HepG2 (cell line): ENCODE measurements at regions not wholly inside any gene's neighbourhood (a gene's known extent, or its start where the extent isn't known, plus 50 kb on each side); places are given as distances from the start of the nearest gene placed in this dataset.

ENCODE experiments used
- ATAC-seq: fragments of 200-7000 bp; cut with Tn5 transposase; 3 replicates; pipeline ENCODE4 v1.9.1; 2020; ENCODE audit warnings: mild to moderate bottlenecking, moderate library complexity
- BruUV-seq: library from RNA; stranded (reverse); fragments of 400-500 nt; replicated peaks from 2 replicates; lab custom pipeline; 2021; lab: Mats Ljungman, UMichigan
- CTCF ChIA-PET: fragments of 300-600 bp; formaldehyde crosslinking; extraction: SDS; loops from one replicate; lab custom pipeline; 2021; ENCODE audit warnings: low total read pairs, inconsistent platforms, low intra/inter-chr PET ratio; lab: Yijun Ruan, JAX
- POLR2A ChIA-PET: fragments of 350-600 bp; sonication (Branson Sonifier 250); formaldehyde crosslinking; loops from one replicate; lab custom pipeline; 2020; ENCODE audit warnings: antibody characterized with exemption, inconsistent platforms; lab: Yijun Ruan, JAX
- DNase-seq: peaks from one replicate; pipeline ENCODE4 v3.0.0-alpha.2; 2015; ENCODE audit warnings: low spot score
- FAIRE-seq: peaks from 3 replicates; lab custom pipeline; 2011; peaks lifted over from hg19 to GRCh38; lab: Jason Lieb, UNC
- H2AFZ ChIP-seq: one replicate; pipeline ENCODE4 v1.6.1; 2011; ENCODE audit warnings: low read length, inconsistent platforms
- H3K27ac ChIP-seq: fragments of 300-600 bp; 3 replicates; pipeline ENCODE4 v1.8.0; 2011; ENCODE audit warnings: mixed run types, mild to moderate bottlenecking, mixed read lengths, low read length, inconsistent platforms; ENCODE audit not compliant: insufficient read depth; ENCODE audit errors: extremely low read length
- H3K27me3 ChIP-seq, 2 experiments: fragments of 200-600 bp in 1 of 2; 2 replicates in 1 of 2; 3 replicates in 1 of 2; pipeline versions ENCODE4 v1.6.0 to v1.8.0; 2011; ENCODE audit warnings: low read length in 2 of 2, mild to moderate bottlenecking in 2 of 2, moderate library complexity in 2 of 2, inconsistent platforms in 1 of 2; ENCODE audit not compliant: insufficient read depth in 2 of 2, control insufficient read depth in 1 of 2
- H3K36me3 ChIP-seq, 2 experiments: fragments of 200-600 bp in 1 of 2; replicated peaks in 1 of 2; 2 replicates in 1 of 2; 3 replicates in 1 of 2; pipeline versions ENCODE4 v1.5.1 to v1.8.0; 2011; ENCODE audit warnings: low read length in 2 of 2, inconsistent platforms in 1 of 2; ENCODE audit not compliant: insufficient read depth in 2 of 2, control insufficient read depth in 1 of 2
- H3K4me1 ChIP-seq: 2 replicates; pipeline ENCODE4 v1.5.1; 2012; ENCODE audit warnings: low read length, inconsistent platforms; ENCODE audit not compliant: insufficient read depth
- H3K4me2 ChIP-seq: 2 replicates; pipeline ENCODE4 v1.6.0; 2011; ENCODE audit warnings: low read depth, low read length, inconsistent platforms
- H3K4me3 ChIP-seq, 3 experiments: fragments of 200-600 bp in 1 of 3; sonication (generic), shearing (Covaris generic) in 1 of 3; replicated peaks in 1 of 3; 2 replicates each; pipeline ENCODE4 v1.5.1; 2011 to 2016; ENCODE audit warnings: low read length in 3 of 3, inconsistent platforms in 2 of 3, low read depth in 2 of 3, mild to moderate bottlenecking in 2 of 3, control low read depth in 1 of 3, mixed read lengths in 1 of 3; ENCODE audit not compliant: insufficient read depth in 1 of 3
- H3K79me2 ChIP-seq: one replicate; pipeline ENCODE4 v1.6.1; 2011; ENCODE audit warnings: low read length, inconsistent platforms; ENCODE audit not compliant: insufficient read depth
- H3K9ac ChIP-seq: 2 replicates; pipeline ENCODE4 v1.6.0; 2011; ENCODE audit warnings: mild to moderate bottlenecking, low read depth, low read length, inconsistent platforms; ENCODE audit not compliant: insufficient read depth
- H3K9me3 ChIP-seq: 2 replicates; pipeline ENCODE4 v1.5.1; 2012; ENCODE audit warnings: mild to moderate bottlenecking, low read length
- H4K20me1 ChIP-seq: 2 replicates; pipeline ENCODE4 v1.6.0; 2011; ENCODE audit warnings: inconsistent platforms, mild to moderate bottlenecking, low read length, moderate library complexity; ENCODE audit not compliant: insufficient read depth
- AGO1 ChIP-seq: fragments of 200-400 bp; formaldehyde crosslinking; IDR thresholded peaks from 2 replicates; pipeline ENCODE4 v1.6.1; 2017; ENCODE audit warnings: mild to moderate bottlenecking, low read depth, low read length, moderate library complexity; ENCODE audit not compliant: poor library complexity, severe bottlenecking
- FOXK1 ChIP-seq: sonication (generic); formaldehyde crosslinking; IDR thresholded peaks from 2 replicates; pipeline ENCODE4 v1.4.0; 2020; ENCODE audit warnings: low read depth, missing genetic modification reagents, borderline replicate concordance
- HNRNPLL ChIP-seq: fragments of 200-400 bp; formaldehyde crosslinking; IDR thresholded peaks from 2 replicates; pipeline ENCODE4 v1.6.1; 2017; ENCODE audit warnings: mild to moderate bottlenecking, low read depth, low read length; ENCODE audit not compliant: poor library complexity, severe bottlenecking
- IKZF1 ChIP-seq: fragments of 450-650 bp; IDR thresholded peaks from 2 replicates; pipeline ENCODE4 v1.7.1; 2016
- SMAD9 ChIP-seq: sonication (generic); formaldehyde crosslinking; IDR thresholded peaks from 2 replicates; pipeline ENCODE4 v1.5.1; 2020; ENCODE audit warnings: mild to moderate bottlenecking, missing genetic modification reagents
- YEATS2 ChIP-seq: sonication (generic); formaldehyde crosslinking; IDR thresholded peaks from 2 replicates; pipeline ENCODE4 v1.4.0; 2020; ENCODE audit warnings: missing genetic modification reagents, borderline replicate concordance
- ZFP36L1 ChIP-seq: sonication (generic); formaldehyde crosslinking; IDR thresholded peaks from 2 replicates; pipeline ENCODE4 v1.8.0; 2022; ENCODE audit warnings: mild to moderate bottlenecking, missing genetic modification reagents, moderate library complexity
- ZNF101 ChIP-seq: sonication (generic); formaldehyde crosslinking; IDR thresholded peaks from 2 replicates; pipeline ENCODE4 v1.4.0; 2020; ENCODE audit warnings: mild to moderate bottlenecking, low read depth, missing genetic modification reagents, borderline replicate concordance
- ZNF253 ChIP-seq: sonication (generic); formaldehyde crosslinking; IDR thresholded peaks from 2 replicates; pipeline ENCODE4 v1.8.0; 2022; ENCODE audit warnings: mild to moderate bottlenecking, missing genetic modification reagents, borderline replicate concordance
- ZNF781 ChIP-seq: sonication (generic); formaldehyde crosslinking; IDR thresholded peaks from 2 replicates; pipeline ENCODE4 v1.5.1; 2020; ENCODE audit warnings: borderline replicate concordance, mild to moderate bottlenecking, missing genetic modification reagents; ENCODE audit errors: not compliant biosample characterization
- WGBS: methylation state at CpG from one replicate; pipeline ENCODE4 v1.1.6; 2017; ENCODE audit warnings: low lambda C conversion rate; 5-methylcytosine and 5-hydroxymethylcytosine counted together
- in situ Hi-C: cut with HindIII; loops from 2 replicates; pipeline ENCODE4 v1.10.0; 2017; ENCODE audit warnings: low pct_unique_long_range_greater_than_20kb; ENCODE audit not compliant: extremely low pct_ligation_motif_present
- intact Hi-C: fragments of 100-400 bp; cut with micrococcal nuclease; formaldehyde crosslinking; loops from one replicate; pipeline ENCODE4 v1.10.0; 2022; ENCODE audit not compliant: unreplicated experiment
- TF ChIP-seq, protein P1 (sequence below): sonication (generic); formaldehyde crosslinking; IDR thresholded peaks from 2 replicates; pipeline ENCODE4 v1.4.0; 2020; ENCODE audit warnings: mild to moderate bottlenecking, missing genetic modification reagents
- TF ChIP-seq, protein P2 (sequence below): sonication (generic); formaldehyde crosslinking; IDR thresholded peaks from 2 replicates; pipeline ENCODE4 v1.4.0; 2020; ENCODE audit warnings: missing genetic modification reagents

GRCh38 chr7:46720761-46721160 is 799.7 kb upstream of the IGFBP3 start:
- Histone ChIP-seq H2AFZ (no peak overlapping the region), H3K9ac (no peak overlapping the region), H4K20me1 (no peaks in the 10 kb centered on the region), H3K4me2 (no peak overlapping the region), H3K79me2 (no peaks in the 10 kb centered on the region), H3K4me1 (no peaks in the 10 kb centered on the region), H3K9me3 (no peaks in the 10 kb centered on the region), H3K27me3 (no peaks in the 10 kb centered on the region), H3K36me3 (no peaks in the 10 kb centered on the region), H3K27ac (no peak overlapping the region), H3K4me3 (no peak overlapping the region)
- FAIRE-seq (no peak), DNase-seq (no peak), ATAC-seq (no peak)
- in situ Hi-C loops (no loop called here), intact Hi-C loops (no loop called here)
- TF ChIP-seq ZNF101 (no peak), FOXK1 (CRISPR knock-in tag) (no peak), AGO1 (no peak), SMAD9 (CRISPR knock-in tag) (no peak), IKZF1 (no peak), ZNF781 (CRISPR knock-in tag) (no peak), HNRNPLL (no peak), ZNF253 (CRISPR knock-in tag) (no peak), YEATS2 (CRISPR knock-in tag) (no peak), ZFP36L1 (CRISPR knock-in tag) (no peak)
- TF ChIP-seq, protein P1, sequence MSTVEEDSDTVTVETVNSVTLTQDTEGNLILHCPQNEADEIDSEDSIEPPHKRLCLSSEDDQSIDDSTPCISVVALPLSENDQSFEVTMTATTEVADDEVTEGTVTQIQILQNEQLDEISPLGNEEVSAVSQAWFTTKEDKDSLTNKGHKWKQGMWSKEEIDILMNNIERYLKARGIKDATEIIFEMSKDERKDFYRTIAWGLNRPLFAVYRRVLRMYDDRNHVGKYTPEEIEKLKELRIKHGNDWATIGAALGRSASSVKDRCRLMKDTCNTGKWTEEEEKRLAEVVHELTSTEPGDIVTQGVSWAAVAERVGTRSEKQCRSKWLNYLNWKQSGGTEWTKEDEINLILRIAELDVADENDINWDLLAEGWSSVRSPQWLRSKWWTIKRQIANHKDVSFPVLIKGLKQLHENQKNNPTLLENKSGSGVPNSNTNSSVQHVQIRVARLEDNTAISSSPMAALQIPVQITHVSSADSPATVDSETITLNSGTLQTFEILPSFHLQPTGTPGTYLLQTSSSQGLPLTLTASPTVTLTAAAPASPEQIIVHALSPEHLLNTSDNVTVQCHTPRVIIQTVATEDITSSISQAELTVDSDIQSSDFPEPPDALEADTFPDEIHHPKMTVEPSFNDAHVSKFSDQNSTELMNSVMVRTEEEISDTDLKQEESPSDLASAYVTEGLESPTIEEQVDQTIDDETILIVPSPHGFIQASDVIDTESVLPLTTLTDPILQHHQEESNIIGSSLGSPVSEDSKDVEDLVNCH: no peak
- TF ChIP-seq, protein P2, sequence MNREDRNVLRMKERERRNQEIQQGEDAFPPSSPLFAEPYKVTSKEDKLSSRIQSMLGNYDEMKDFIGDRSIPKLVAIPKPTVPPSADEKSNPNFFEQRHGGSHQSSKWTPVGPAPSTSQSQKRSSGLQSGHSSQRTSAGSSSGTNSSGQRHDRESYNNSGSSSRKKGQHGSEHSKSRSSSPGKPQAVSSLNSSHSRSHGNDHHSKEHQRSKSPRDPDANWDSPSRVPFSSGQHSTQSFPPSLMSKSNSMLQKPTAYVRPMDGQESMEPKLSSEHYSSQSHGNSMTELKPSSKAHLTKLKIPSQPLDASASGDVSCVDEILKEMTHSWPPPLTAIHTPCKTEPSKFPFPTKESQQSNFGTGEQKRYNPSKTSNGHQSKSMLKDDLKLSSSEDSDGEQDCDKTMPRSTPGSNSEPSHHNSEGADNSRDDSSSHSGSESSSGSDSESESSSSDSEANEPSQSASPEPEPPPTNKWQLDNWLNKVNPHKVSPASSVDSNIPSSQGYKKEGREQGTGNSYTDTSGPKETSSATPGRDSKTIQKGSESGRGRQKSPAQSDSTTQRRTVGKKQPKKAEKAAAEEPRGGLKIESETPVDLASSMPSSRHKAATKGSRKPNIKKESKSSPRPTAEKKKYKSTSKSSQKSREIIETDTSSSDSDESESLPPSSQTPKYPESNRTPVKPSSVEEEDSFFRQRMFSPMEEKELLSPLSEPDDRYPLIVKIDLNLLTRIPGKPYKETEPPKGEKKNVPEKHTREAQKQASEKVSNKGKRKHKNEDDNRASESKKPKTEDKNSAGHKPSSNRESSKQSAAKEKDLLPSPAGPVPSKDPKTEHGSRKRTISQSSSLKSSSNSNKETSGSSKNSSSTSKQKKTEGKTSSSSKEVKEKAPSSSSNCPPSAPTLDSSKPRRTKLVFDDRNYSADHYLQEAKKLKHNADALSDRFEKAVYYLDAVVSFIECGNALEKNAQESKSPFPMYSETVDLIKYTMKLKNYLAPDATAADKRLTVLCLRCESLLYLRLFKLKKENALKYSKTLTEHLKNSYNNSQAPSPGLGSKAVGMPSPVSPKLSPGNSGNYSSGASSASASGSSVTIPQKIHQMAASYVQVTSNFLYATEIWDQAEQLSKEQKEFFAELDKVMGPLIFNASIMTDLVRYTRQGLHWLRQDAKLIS: no peak
- POLR2A ChIA-PET: no interaction called here
- 2% methylated on average over 2 of the region's 2 CpGs for WGBS
- BruUV-seq: no TSS peak
- CTCF ChIA-PET: no interaction called here
